Caki2 (cell line): ENCODE measurements at regions not wholly inside any gene's neighbourhood (a gene's known extent, or its start where the extent isn't known, plus 50 kb on each side); places are given as distances from the start of the nearest gene placed in this dataset.
"Not testable (repeated sequence)": the region's sequence is repeated elsewhere in the genome, so short reads cannot be mapped to it uniquely, and the experiment has no call there.

Source experiments
- DNase-seq: peaks from one replicate; pipeline ENCODE4 v3.0.0-alpha.2; 2015; ENCODE audit warnings: low read depth
- in situ Hi-C: cut with HindIII; loops from 2 replicates; pipeline ENCODE4 v1.10.0; 2016; ENCODE audit warnings: low sequenced_read_pairs, low pct_unique_long_range_greater_than_20kb, mixed read lengths

GRCh38 chrX:98191003-98191402 lies 1307.3 kb downstream of the RPA4 start:
- in situ Hi-C loops, result no loop called here

GRCh38 chrX:98194036-98194435 lies 1310.3 kb downstream of the RPA4 start:
- no peak for DNase-seq
- in situ Hi-C loops, result no loop called here

More at GRCh38 chrX:98191003-98191402, 1307.3 kb downstream of the RPA4 start:
- no peak for DNase-seq

- DNase-seq, result no peak
- in situ Hi-C loops, result no loop called here
Observed at GRCh38 chrX:98203800-98204199, 1320.1 kb downstream of the RPA4 start.

- DNase-seq, result no peak
- in situ Hi-C loops, result no loop called here
Observed at GRCh38 chrX:98207947-98208346, 1324.2 kb downstream of the RPA4 start.

GRCh38 chrX:98231003-98231402 lies 1347.3 kb downstream of the RPA4 start:
- no peak for DNase-seq
- in situ Hi-C loops, result no loop called here

GRCh38 chrX:98240061-98240460 lies 1356.4 kb downstream of the RPA4 start:
- in situ Hi-C loops, result not testable (repeated sequence)

GRCh38 chrX:98263135-98263534 lies 1379.4 kb downstream of the RPA4 start:
- in situ Hi-C loops, result no loop called here
- no peak for DNase-seq

More at GRCh38 chrX:98240061-98240460, 1356.4 kb downstream of the RPA4 start:
- not testable (repeated sequence) for DNase-seq

- no peak for DNase-seq
- in situ Hi-C loops, result no loop called here
Observed at GRCh38 chrX:98289726-98290125, 1406.0 kb downstream of the RPA4 start.

- no peak for DNase-seq
- in situ Hi-C loops, result no loop called here
Observed at GRCh38 chrX:98294310-98294709, 1410.6 kb downstream of the RPA4 start.

GRCh38 chrX:98296129-98296528 lies 1412.4 kb downstream of the RPA4 start:
- in situ Hi-C loops, result no loop called here
- no peak for DNase-seq

GRCh38 chrX:98299785-98300184 lies 1416.1 kb downstream of the RPA4 start:
- in situ Hi-C loops, result no loop called here
- no peak for DNase-seq

GRCh38 chrX:98300536-98300935 lies 1416.8 kb downstream of the RPA4 start:
- in situ Hi-C loops, DNase-seq: not testable (repeated sequence)

- in situ Hi-C loops, result no loop called here
- DNase-seq, result no peak
Observed at GRCh38 chrX:98331407-98331806, 1447.7 kb downstream of the RPA4 start.

- DNase-seq, result no peak
- in situ Hi-C loops, result no loop called here
Observed at GRCh38 chrX:98338544-98338943, 1454.8 kb downstream of the RPA4 start.

GRCh38 chrX:98350940-98351339 lies 1467.2 kb downstream of the RPA4 start:
- in situ Hi-C loops, result no loop called here
- no peak for DNase-seq

GRCh38 chrX:98357146-98357545 lies 1473.4 kb downstream of the RPA4 start:
- in situ Hi-C loops, result no loop called here
- DNase-seq, result no peak

- DNase-seq, result no peak
- in situ Hi-C loops, result no loop called here
Observed at GRCh38 chrX:98362630-98363029, 1478.9 kb downstream of the RPA4 start.

GRCh38 chrX:98371994-98372393 lies 1488.3 kb downstream of the RPA4 start:
- DNase-seq, result no peak
- in situ Hi-C loops, result no loop called here

- in situ Hi-C loops, result no loop called here
- no peak for DNase-seq
Observed at GRCh38 chrX:98379134-98379533, 1495.4 kb downstream of the RPA4 start.

- no peak for DNase-seq
- in situ Hi-C loops, result no loop called here
Observed at GRCh38 chrX:98380106-98380505, 1496.4 kb downstream of the RPA4 start.

- DNase-seq, result no peak
- in situ Hi-C loops, result no loop called here
Observed at GRCh38 chrX:98380556-98380955, 1496.8 kb downstream of the RPA4 start.
